ENCODE measurements at regions not wholly inside any gene's neighbourhood (a gene's known extent, or its start where the extent isn't known, plus 50 kb on each side); places are given as distances from the start of the nearest gene placed in this dataset.
A peak's percentile ranks its signal among the peaks of the same experiment; 100 is the strongest.

DNA sequence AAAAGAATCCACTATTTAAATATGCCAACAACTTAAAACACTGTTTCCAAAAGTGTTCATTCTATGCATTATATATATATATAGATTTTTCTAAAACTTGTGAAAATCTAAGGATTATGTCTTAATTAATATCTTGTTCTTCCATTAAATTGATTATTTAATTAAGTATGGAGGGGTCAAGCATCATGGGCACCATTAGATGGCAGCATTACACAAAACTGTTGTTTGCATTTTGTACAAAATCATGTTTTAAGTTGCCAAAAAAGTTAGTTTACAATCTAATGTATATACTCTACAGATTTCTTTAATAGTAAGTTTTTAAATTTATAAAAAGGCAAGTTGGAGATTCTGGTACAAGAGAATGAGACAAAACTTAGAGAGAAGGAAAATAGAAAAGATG lies 213.2 kb upstream of the EDNRB start:
- Histone ChIP-seq H3K9me2 (replicated peaks; ENCODE audit: insufficient read depth, low read length) (no peaks in the 10 kb centered on the region), H3K36me3 (ENCODE audit: low read length) (no peaks in the 10 kb centered on the region), H3K4me3 (ENCODE audit: insufficient read depth, low read length, poor library complexity, severe bottlenecking) (no peak overlapping the region), H3K27ac (ENCODE audit: low read depth, low read length) (no peak overlapping the region), H3K79me2 (ENCODE audit: insufficient read depth, low read length) (no peaks in the 10 kb centered on the region), H3K4me2 (ENCODE audit: low read depth, low read length, poor library complexity, severe bottlenecking) (no peak overlapping the region), H3F3A (ENCODE audit: insufficient read depth) (no peaks in the 10 kb centered on the region), H3K27me3 (ENCODE audit: low read length) (no peaks in the 10 kb centered on the region), H3K9me3 (ENCODE audit: insufficient read depth, low read length) (no peaks in the 10 kb centered on the region), H4K20me1 (ENCODE audit: low read depth, low read length) (no peaks in the 10 kb centered on the region), H2AFZ (ENCODE audit: low read depth, low read length, severe bottlenecking) (no peak overlapping the region), H3K9ac (ENCODE audit: low read length) (no peak overlapping the region)
- no peak for TF ChIP-seq EZH2phosphoT487 (conservative IDR thresholded peaks at IDR 0.05; ENCODE audit: low read length)
- TF ChIP-seq, protein P1, sequence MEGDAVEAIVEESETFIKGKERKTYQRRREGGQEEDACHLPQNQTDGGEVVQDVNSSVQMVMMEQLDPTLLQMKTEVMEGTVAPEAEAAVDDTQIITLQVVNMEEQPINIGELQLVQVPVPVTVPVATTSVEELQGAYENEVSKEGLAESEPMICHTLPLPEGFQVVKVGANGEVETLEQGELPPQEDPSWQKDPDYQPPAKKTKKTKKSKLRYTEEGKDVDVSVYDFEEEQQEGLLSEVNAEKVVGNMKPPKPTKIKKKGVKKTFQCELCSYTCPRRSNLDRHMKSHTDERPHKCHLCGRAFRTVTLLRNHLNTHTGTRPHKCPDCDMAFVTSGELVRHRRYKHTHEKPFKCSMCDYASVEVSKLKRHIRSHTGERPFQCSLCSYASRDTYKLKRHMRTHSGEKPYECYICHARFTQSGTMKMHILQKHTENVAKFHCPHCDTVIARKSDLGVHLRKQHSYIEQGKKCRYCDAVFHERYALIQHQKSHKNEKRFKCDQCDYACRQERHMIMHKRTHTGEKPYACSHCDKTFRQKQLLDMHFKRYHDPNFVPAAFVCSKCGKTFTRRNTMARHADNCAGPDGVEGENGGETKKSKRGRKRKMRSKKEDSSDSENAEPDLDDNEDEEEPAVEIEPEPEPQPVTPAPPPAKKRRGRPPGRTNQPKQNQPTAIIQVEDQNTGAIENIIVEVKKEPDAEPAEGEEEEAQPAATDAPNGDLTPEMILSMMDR (IDR thresholded peaks at IDR 0.05; ENCODE audit: insufficient read depth, low read length, poor library complexity, severe bottlenecking) = peak; percentile 19

DNA sequence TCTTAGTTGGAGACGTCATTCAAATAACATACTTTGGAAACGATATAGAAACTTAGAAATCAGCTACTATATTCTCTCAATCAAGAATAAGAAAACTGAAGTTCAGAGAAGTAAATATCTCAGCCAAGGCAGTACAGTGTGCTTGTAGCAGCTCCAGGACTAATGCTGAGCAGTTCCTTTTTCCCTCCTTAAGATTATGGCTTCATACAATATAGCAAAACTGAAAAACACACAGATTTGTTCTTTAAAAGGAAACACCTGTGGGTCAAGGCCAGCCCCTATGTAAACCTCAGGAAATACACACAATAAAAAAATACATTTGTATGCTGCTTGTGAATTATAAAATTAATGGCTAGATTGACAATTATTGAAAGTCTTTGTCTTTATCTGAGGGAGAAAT lies 212.7 kb upstream of the EDNRB start:
- H3K9me3 ChIP-seq (ENCODE audit: insufficient read depth, low read length) = no peaks in the 10 kb centered on the region
- H4K20me1 ChIP-seq (ENCODE audit: low read depth, low read length) = no peaks in the 10 kb centered on the region
- no peaks in the 10 kb centered on the region for H3K79me2 ChIP-seq (ENCODE audit: insufficient read depth, low read length)
- H3K4me3 ChIP-seq (ENCODE audit: insufficient read depth, low read length, poor library complexity, severe bottlenecking) = no peak overlapping the region
- H3K27me3 ChIP-seq (ENCODE audit: low read length) = no peaks in the 10 kb centered on the region
- no peak overlapping the region for H3K4me2 ChIP-seq (ENCODE audit: low read depth, low read length, poor library complexity, severe bottlenecking)
- no peaks in the 10 kb centered on the region for H3K9me2 ChIP-seq (replicated peaks; ENCODE audit: insufficient read depth, low read length)
- no peak overlapping the region for H3K9ac ChIP-seq (ENCODE audit: low read length)
- H2AFZ ChIP-seq (ENCODE audit: low read depth, low read length, severe bottlenecking) = no peak overlapping the region
- no peaks in the 10 kb centered on the region for H3K36me3 ChIP-seq (ENCODE audit: low read length)
- no peak for TF ChIP-seq EZH2phosphoT487 (conservative IDR thresholded peaks at IDR 0.05; ENCODE audit: low read length)
- TF ChIP-seq, protein P1 (IDR thresholded peaks at IDR 0.05; ENCODE audit: insufficient read depth, low read length, poor library complexity, severe bottlenecking) = no peak
- no peak overlapping the region for H3K27ac ChIP-seq (ENCODE audit: low read depth, low read length)
- H3F3A ChIP-seq (ENCODE audit: insufficient read depth) = no peaks in the 10 kb centered on the region

DNA sequence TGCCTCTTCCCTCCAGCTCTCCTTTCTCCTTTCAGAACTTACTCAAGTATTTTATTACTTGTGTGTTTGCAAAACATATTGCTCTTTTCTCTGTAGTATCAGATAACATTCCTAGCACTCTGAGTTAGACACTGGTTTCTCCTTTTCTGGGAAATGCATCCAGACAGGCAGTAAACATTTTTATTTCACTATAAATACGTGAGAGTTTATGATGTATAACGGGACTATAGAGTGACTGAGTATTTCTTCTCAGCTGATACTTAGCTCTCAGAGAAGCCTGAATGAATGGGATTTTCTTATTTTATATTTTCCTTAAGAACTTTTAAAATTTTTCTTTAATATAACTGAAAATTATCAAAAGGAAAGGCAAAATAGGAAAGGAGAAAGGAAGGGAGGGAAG lies 211.2 kb upstream of the EDNRB start:
- Histone ChIP-seq H3K4me2 (ENCODE audit: low read depth, low read length, poor library complexity, severe bottlenecking) (no peak overlapping the region), H3F3A (ENCODE audit: insufficient read depth) (no peaks in the 10 kb centered on the region), H3K27me3 (ENCODE audit: low read length) (no peaks in the 10 kb centered on the region), H3K36me3 (ENCODE audit: low read length) (no peaks in the 10 kb centered on the region), H2AFZ (ENCODE audit: low read depth, low read length, severe bottlenecking) (no peak overlapping the region), H3K9ac (ENCODE audit: low read length) (no peak overlapping the region), H3K9me2 (replicated peaks; ENCODE audit: insufficient read depth, low read length) (no peaks in the 10 kb centered on the region), H3K27ac (ENCODE audit: low read depth, low read length) (no peak overlapping the region), H3K9me3 (ENCODE audit: insufficient read depth, low read length) (no peaks in the 10 kb centered on the region), H3K79me2 (ENCODE audit: insufficient read depth, low read length) (no peaks in the 10 kb centered on the region), H3K4me3 (ENCODE audit: insufficient read depth, low read length, poor library complexity, severe bottlenecking) (no peak overlapping the region), H4K20me1 (ENCODE audit: low read depth, low read length) (no peaks in the 10 kb centered on the region)
- TF ChIP-seq, protein P1 (IDR thresholded peaks at IDR 0.05; ENCODE audit: insufficient read depth, low read length, poor library complexity, severe bottlenecking) = no peak
- no peak for TF ChIP-seq EZH2phosphoT487 (conservative IDR thresholded peaks at IDR 0.05; ENCODE audit: low read length)
